Immature natural killer cell (primary cell): ENCODE measurements at regions not wholly inside any gene's neighbourhood (a gene's known extent, or its start where the extent isn't known, plus 50 kb on each side); places are given as distances from the start of the nearest gene placed in this dataset.

ENCODE experiments used
- DNase-seq, 3 donors: peaks; one replicate each; pipeline ENCODE4 v3.0.0; 2022; ENCODE audit warnings: mixed read lengths in 1 of 3
- H3K27ac Mint-ChIP-seq, 6 donors: one replicate each; pipeline ENCODE4 v1.8.0; 2020; ENCODE audit warnings: mixed read lengths in 6 of 6, mild to moderate bottlenecking in 5 of 6, inconsistent platforms in 4 of 6, moderate library complexity in 3 of 6
- H3K27me3 Mint-ChIP-seq, 3 donors: one replicate each; pipeline ENCODE4 v1.8.0; 2020 to 2021; ENCODE audit warnings: low read depth in 3 of 3, mild to moderate bottlenecking in 3 of 3, mixed read lengths in 3 of 3, moderate library complexity in 3 of 3, inconsistent platforms in 1 of 3
- H3K36me3 Mint-ChIP-seq, 3 donors: one replicate each; pipeline ENCODE4 v1.8.0; 2020; ENCODE audit warnings: mixed read lengths in 3 of 3, inconsistent platforms in 2 of 3, mild to moderate bottlenecking in 2 of 3
- H3K4me1 Mint-ChIP-seq, 2 donors: one replicate each; pipeline ENCODE4 v1.8.0; 2020; ENCODE audit warnings: inconsistent platforms in 2 of 2, mild to moderate bottlenecking in 2 of 2, mixed read lengths in 2 of 2, moderate library complexity in 1 of 2
- H3K4me3 Mint-ChIP-seq, 5 donors: one replicate each; pipeline ENCODE4 v1.8.0; 2020; ENCODE audit warnings: mild to moderate bottlenecking in 5 of 5, mixed read lengths in 5 of 5, inconsistent platforms in 3 of 5, moderate library complexity in 3 of 5
- H3K9me3 Mint-ChIP-seq, 6 donors: one replicate each; pipeline ENCODE4 v1.8.0; 2020; ENCODE audit warnings: mild to moderate bottlenecking in 6 of 6, mixed read lengths in 6 of 6, inconsistent platforms in 4 of 6, moderate library complexity in 3 of 6

- H3K4me1 Mint-ChIP-seq = no peaks in the 10 kb centered on the region
- H3K4me3 Mint-ChIP-seq = no peak overlapping the region
- H3K27me3 Mint-ChIP-seq = peaks cover 2 to 9% (median 4%) of the 10 kb centered on the region in 3 donors
- no peaks in the 10 kb centered on the region for H3K9me3 Mint-ChIP-seq
- H3K27ac Mint-ChIP-seq = no peak overlapping the region
- no peak for DNase-seq
- no peaks in the 10 kb centered on the region for H3K36me3 Mint-ChIP-seq
These were observed 50.3 kb upstream of the ITGA11 start for GRCh38 chr15:68482246-68482645.

- Mint-ChIP-seq H3K4me1 (no peaks in the 10 kb centered on the region), H3K27me3 (peaks cover 2 to 9% (median 4%) of the 10 kb centered on the region in 3 donors), H3K4me3 (no peak overlapping the region), H3K9me3 (no peaks in the 10 kb centered on the region), H3K27ac (no peak overlapping the region), H3K36me3 (no peaks in the 10 kb centered on the region)
- no peak for DNase-seq
These were observed 51.2 kb upstream of the ITGA11 start for GRCh38 chr15:68483165-68483564.

GRCh38 chr15:68484220-68484619 lies 52.3 kb upstream of the ITGA11 start:
- H3K4me3 Mint-ChIP-seq = no peak overlapping the region
- no peaks in the 10 kb centered on the region for H3K36me3 Mint-ChIP-seq
- DNase-seq = no peak
- H3K9me3 Mint-ChIP-seq = no peaks in the 10 kb centered on the region
- no peak overlapping the region for H3K27ac Mint-ChIP-seq
- peaks cover 4 to 12% (median 7%) of the 10 kb centered on the region in 3 donors for H3K27me3 Mint-ChIP-seq
- no peaks in the 10 kb centered on the region for H3K4me1 Mint-ChIP-seq

DNA sequence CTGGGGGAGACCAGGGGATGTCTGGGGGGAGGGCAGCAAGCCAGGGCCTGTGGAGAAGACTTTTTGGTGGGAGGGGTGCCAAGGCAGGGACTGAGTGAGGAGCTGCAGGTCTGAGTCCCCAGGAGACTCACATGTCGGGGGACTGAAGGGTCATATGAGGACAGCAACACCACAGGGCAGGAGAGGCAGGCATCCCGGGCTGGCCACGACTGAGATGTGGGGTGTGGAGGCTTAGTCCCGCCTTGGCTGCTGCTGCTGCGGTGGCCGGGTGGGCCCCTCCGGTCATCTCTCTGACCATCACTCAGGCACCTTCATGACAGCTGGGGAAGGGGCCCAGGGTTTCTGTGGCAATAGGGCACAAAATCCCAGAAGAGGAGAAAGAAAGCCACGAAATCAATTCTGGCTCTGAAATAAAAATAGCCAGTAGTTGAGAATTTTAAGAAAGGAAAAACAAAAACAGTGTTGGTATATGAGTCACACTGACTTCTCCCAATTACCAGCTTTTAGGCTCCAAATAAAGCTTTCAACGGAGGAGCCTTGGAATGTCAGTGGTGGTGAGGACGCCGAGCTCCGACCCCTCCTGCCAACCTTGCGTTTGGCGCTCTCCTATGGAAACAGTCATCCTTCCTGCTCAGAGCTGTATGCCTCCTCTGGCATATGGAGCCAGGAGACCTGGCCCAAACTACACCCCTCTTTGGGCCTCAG lies 52.9 kb upstream of the ITGA11 start:
- Mint-ChIP-seq H3K9me3 (no peaks in the 10 kb centered on the region), H3K27me3 (peaks cover 4 to 9% (median 7%) of the 10 kb centered on the region in 3 donors), H3K4me1 (no peaks in the 10 kb centered on the region), H3K36me3 (no peaks in the 10 kb centered on the region), H3K27ac (no peak overlapping the region), H3K4me3 (no peak overlapping the region)
- DNase-seq = no peak

DNA sequence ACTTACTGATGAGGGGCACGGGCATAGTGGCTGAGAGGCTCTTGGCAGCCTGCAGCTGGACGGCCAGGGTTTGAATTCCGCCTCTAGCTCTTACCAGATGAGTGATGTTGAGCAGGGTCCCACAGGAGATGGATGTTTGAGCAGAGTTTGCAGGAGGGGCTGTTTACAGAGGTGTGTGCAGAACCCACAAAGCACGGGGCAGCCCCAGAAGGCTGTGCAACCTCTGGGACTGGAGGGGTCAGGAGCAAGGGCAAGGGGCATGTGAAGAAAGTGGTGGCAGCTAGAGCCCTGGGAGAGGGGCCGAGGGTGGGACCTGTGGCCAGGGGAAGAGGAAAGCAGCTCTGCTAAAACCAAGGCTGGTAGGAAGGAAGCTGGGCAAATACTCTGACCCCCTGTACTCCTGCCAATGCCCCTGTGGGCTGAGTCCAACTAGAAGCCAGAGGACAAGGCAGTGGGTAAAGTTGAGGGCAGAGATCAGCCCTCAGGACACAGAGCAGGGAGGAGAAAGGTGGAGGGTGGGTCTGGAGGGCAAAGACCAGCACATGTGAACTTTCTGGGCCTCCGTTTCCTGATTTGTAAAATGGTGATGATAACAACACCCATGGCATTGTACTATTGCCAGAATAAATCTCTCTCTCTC lies 53.9 kb upstream of the ITGA11 start:
- Mint-ChIP-seq H3K4me3 (no peak overlapping the region), H3K36me3 (no peaks in the 10 kb centered on the region), H3K4me1 (no peaks in the 10 kb centered on the region), H3K27me3 (peaks cover 6 to 7% (median 7%) of the 10 kb centered on the region in 3 donors), H3K9me3 (no peaks in the 10 kb centered on the region), H3K27ac (no peak overlapping the region)
- DNase-seq = no peak

DNA sequence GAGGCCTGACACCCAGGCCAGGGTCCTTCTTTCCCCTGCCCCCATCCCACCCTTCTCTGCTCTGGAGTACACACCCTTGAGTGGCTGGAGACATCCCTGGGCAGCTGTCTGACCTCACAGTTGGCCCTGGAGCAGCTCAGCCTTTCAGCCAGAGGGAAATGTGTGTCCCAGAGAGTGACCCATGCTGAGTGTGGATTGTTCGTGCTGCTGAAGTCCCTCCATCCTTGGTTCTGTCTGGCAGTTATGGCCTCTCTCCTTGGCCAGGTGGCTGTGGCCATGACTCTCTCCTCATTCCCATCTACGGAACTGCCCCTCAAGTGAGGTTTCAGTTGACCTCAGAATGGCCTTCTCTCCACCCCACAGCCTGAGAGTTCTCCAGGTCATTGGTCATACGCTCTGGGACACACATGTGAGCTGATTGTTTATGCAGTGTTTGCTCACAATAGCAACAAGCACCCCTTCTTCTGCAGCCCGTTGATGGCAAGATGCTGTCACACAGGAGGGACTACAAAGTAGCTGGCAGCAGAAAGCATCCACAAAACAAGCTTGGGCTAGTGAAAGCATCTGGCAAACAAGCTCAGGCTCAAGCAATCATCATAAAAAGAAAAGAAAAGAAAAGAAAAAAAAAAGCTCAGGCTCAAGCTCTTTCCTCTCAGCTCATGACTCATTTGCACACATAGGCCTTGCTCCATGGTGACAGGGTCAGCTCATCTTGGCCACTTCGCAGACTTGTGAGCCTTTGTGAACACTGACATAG lies 55.3 kb upstream of the ITGA11 start:
- no peaks in the 10 kb centered on the region for H3K4me1 Mint-ChIP-seq
- no peak for DNase-seq
- H3K9me3 Mint-ChIP-seq = peaks cover 0 to 2% (median 0%) of the 10 kb centered on the region in 6 donors
- H3K27ac Mint-ChIP-seq = no peak overlapping the region
- peaks cover 6 to 7% (median 7%) of the 10 kb centered on the region in 3 donors for H3K27me3 Mint-ChIP-seq
- H3K36me3 Mint-ChIP-seq = no peaks in the 10 kb centered on the region
- H3K4me3 Mint-ChIP-seq = no peak overlapping the region

DNA sequence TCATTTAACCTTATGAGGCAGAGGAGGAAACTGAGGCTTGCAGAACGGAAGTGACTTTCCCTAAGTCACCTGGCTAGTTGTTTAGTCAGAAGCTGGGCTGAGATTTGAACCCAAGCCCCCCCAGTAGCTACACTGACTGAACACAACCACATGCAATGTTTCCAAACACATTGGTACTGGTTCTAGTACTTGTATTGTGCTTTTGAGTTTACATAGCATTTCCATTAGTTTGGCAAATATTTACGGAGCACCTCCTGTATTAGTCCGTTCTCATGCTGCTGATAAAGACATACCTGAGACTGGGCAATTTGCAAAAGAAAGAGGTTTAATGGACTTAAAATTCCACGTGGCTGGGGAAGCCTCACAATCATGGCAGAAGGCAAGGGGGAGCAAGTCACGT lies 56.3 kb upstream of the ITGA11 start:
- no peak for DNase-seq
- peaks cover 6 to 7% (median 7%) of the 10 kb centered on the region in 3 donors for H3K27me3 Mint-ChIP-seq

DNA sequence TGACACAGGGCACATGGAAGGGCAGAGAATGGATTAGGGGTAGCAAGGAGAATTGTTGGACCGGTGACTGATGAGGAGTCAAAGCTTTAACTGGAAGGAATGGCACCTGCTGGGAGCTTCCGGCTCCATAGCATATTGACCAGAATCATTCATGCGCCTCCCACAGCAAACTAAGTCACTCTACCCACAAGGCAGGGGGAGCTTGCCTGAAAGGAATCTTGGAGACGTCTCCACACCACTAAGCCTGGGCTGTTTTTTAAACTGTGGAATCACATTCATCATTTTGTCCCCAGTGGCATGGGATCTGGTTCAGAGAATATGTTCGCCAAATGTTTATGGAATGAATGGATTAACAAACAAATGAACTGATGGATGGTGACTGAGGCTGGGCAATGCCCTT lies 57.0 kb upstream of the ITGA11 start:
- Mint-ChIP-seq H3K9me3 (peaks cover 0 to 2% (median 0%) of the 10 kb centered on the region in 6 donors), H3K27ac (no peak overlapping the region), H3K27me3 (peaks cover 6 to 7% (median 7%) of the 10 kb centered on the region in 3 donors), H3K4me1 (no peaks in the 10 kb centered on the region), H3K36me3 (no peaks in the 10 kb centered on the region), H3K4me3 (no peak overlapping the region)
- DNase-seq = no peak

More for the DNA sequence above, 56.3 kb upstream of the ITGA11 start:
- peaks cover 0 to 2% (median 0%) of the 10 kb centered on the region in 6 donors for H3K9me3 Mint-ChIP-seq
- no peak overlapping the region for H3K4me3 Mint-ChIP-seq
- no peaks in the 10 kb centered on the region for H3K4me1 Mint-ChIP-seq
- H3K36me3 Mint-ChIP-seq = no peaks in the 10 kb centered on the region
- no peak overlapping the region for H3K27ac Mint-ChIP-seq

DNA sequence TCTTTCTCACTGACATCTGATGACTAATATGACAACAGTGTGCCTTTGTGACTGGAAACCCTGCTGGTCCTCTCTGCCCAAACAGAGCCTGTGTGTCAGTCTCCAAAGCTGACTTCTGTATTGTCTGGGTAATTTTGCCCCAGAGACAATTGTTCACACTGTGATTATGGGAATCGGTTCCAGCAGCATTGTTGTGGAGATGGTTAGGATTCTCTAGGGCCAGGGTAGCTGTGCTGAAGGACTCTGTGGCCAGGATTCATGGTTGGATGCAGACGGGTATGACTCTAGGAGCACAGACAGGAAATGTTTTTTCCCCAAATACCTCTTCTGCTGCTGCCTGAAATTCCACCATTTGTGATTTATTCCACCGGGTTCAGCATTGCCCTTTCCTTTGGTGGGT lies 57.5 kb upstream of the ITGA11 start:
- no peak overlapping the region for H3K4me3 Mint-ChIP-seq

DNA sequence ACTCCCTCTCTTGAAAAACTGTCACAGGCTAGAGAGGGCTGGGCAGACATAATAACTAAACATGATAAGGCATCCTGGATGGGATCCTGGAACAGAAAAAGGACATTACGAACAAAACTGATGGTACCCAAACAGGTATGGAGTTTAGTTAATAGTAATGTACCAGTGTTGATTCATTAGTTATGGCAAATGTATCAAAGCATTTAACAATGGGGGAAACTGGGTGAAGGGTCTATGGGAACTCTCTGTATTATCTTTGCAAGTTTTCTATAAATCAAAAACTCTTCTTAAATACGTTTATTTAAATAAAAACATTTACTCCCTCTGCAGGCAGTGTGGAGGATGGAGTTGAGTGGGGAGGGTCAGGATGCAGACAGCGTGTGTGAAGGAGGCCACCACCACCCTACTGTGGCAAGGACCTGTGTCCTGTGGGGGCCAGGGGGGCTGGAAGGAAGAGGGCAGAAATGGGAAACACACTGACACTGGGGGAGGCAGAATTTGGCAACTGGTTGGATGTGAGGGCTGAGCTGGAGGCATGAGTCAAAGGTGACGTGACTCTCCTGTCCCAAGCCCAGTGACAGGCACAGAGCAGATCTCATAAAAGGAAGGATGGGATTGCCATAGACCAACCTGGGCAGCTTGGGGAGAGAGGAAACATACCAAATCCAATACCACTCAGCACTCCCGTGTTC lies 59.6 kb upstream of the ITGA11 start:
- H3K27me3 Mint-ChIP-seq = peaks cover 3 to 7% (median 6%) of the 10 kb centered on the region in 3 donors
- no peak overlapping the region for H3K27ac Mint-ChIP-seq
- peaks cover 0 to 2% (median 0%) of the 10 kb centered on the region in 6 donors for H3K9me3 Mint-ChIP-seq
- no peak overlapping the region for H3K4me3 Mint-ChIP-seq
- no peaks in the 10 kb centered on the region for H3K4me1 Mint-ChIP-seq
- H3K36me3 Mint-ChIP-seq = no peaks in the 10 kb centered on the region
- no peak for DNase-seq

More for the DNA sequence above, 57.5 kb upstream of the ITGA11 start:
- Mint-ChIP-seq H3K27ac (no peak overlapping the region), H3K36me3 (no peaks in the 10 kb centered on the region), H3K4me1 (no peaks in the 10 kb centered on the region), H3K27me3 (peaks cover 6 to 7% (median 6%) of the 10 kb centered on the region in 3 donors), H3K9me3 (peaks cover 0 to 2% (median 0%) of the 10 kb centered on the region in 6 donors)
- DNase-seq = no peak

DNA sequence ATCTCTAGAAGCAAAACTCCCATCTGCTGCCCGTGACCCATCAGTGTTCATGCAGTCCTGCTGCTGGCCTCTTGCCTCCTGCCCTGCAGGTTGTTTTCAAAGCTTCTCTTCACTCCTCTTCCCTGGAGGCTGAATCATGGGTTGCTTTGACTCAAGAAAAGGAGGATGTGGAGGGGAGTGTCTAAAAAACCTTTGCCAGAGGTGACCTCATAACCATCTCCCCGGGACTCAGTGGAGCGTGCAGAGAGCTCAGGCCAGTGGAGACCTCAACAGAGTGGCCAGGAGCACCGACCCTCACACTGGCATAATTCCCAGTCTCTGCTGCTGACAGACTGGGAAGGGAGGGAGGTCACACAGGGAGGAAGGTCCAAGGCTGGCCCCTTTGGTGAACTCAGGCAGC lies 60.9 kb upstream of the ITGA11 start:
- H3K36me3 Mint-ChIP-seq = no peaks in the 10 kb centered on the region
- H3K27ac Mint-ChIP-seq = no peak overlapping the region
- DNase-seq = no peak
- H3K4me1 Mint-ChIP-seq = no peaks in the 10 kb centered on the region
- H3K27me3 Mint-ChIP-seq = peaks cover 3 to 7% (median 7%) of the 10 kb centered on the region in 3 donors
- H3K9me3 Mint-ChIP-seq = peaks cover 0 to 2% (median 0%) of the 10 kb centered on the region in 6 donors
- no peak overlapping the region for H3K4me3 Mint-ChIP-seq

DNA sequence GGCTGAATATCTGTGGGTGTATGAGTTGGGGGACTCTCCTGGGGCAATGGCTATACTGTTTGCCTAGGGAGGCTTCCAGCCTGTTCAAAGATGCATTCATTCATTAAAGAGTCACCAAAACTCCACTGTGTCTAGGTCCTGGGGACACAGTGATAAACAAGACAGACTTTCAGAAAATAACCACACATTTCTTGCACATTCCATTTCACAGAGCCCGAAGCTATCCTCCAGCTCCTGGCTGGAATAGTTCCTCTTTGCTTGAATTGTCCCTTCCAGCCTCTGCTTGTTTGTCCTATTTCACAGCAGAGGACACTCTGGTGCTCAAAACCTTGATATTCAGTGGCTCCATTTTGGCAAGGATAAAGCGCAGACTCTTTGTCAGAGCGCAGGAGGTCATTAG lies 61.7 kb upstream of the ITGA11 start:
- H3K4me3 Mint-ChIP-seq = no peak overlapping the region
- DNase-seq = no peak
- no peaks in the 10 kb centered on the region for H3K4me1 Mint-ChIP-seq
- no peak overlapping the region for H3K27ac Mint-ChIP-seq
- H3K9me3 Mint-ChIP-seq = peaks cover 0 to 2% (median 0%) of the 10 kb centered on the region in 6 donors
- no peaks in the 10 kb centered on the region for H3K36me3 Mint-ChIP-seq
- H3K27me3 Mint-ChIP-seq = peaks cover 3 to 6% (median 5%) of the 10 kb centered on the region in 3 donors

GRCh38 chr15:68494573-68495110 lies 62.7 kb upstream of the ITGA11 start:
- Mint-ChIP-seq H3K4me3 (no peak overlapping the region), H3K4me1 (no peaks in the 10 kb centered on the region), H3K27me3 (peaks cover 2 to 7% (median 3%) of the 10 kb centered on the region in 3 donors), H3K9me3 (peaks cover 0 to 2% (median 0%) of the 10 kb centered on the region in 6 donors), H3K27ac (no peak overlapping the region), H3K36me3 (no peaks in the 10 kb centered on the region)
- no peak for DNase-seq
